ENCODE measurements at regions not wholly inside any gene's neighbourhood (a gene's known extent, or its start where the extent isn't known, plus 50 kb on each side); places are given as distances from the start of the nearest gene placed in this dataset.

DNA sequence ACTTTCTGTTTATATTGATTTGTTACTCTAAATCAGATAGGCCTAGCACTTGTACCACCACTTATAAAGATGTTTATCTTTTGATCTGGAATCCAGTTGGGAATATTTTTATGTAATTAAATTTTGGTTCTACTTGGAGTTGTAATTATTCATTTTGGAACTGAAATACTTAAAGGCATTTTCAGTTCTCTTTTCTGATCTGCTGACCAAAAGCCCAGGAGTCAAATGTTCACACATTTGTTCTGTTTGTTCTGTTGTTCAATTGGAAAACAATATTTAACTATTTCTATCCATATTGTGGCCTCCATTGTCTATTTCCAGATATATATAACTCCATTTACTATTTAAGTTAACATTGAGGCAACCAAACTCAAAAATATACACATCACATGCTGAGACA is 912.4 kb upstream of the EPHA6 start:
- TF ChIP-seq EZH2 (IDR thresholded peaks at IDR 0.05) (no peak), POLR2AphosphoS5 (IDR thresholded peaks at IDR 0.05; ENCODE audit: borderline replicate concordance, low read depth, low read length) (no peak), FOXP2 (optimal IDR thresholded peaks at IDR 0.05; ENCODE audit: control extremely low read depth, extremely low read length, insufficient read depth) (no peak)

Measured in SK-N-MC (cell line).